GM10248 (cell line): ENCODE measurements at regions not wholly inside any gene's neighbourhood (a gene's known extent, or its start where the extent isn't known, plus 50 kb on each side); places are given as distances from the start of the nearest gene placed in this dataset.

ENCODE experiments used
- CTCF ChIA-PET: fragments of 300-600 bp; sonication (Branson Sonifier 250); formaldehyde crosslinking; extraction: SDS; loops from one replicate; lab custom pipeline; 2021; ENCODE audit warnings: antibody characterized with exemption; lab: Yijun Ruan, JAX
- POLR2A ChIA-PET: fragments of 350-650 bp; sonication (Branson Sonifier 250); formaldehyde crosslinking; extraction: SDS; loops from one replicate; lab custom pipeline; 2020; ENCODE audit warnings: antibody characterized with exemption; lab: Yijun Ruan, JAX
- DNase-seq: peaks from one replicate; pipeline ENCODE4 v3.0.0; 2012; ENCODE audit errors: extremely low spot score
- TF ChIP-seq, protein P1 (sequence below): IDR thresholded peaks from 2 replicates; pipeline ENCODE4 v1.5.1; 2012; ENCODE audit warnings: mild to moderate bottlenecking, low read depth; ENCODE audit errors: extremely low read depth, missing control alignments, control extremely low read depth

DNA sequence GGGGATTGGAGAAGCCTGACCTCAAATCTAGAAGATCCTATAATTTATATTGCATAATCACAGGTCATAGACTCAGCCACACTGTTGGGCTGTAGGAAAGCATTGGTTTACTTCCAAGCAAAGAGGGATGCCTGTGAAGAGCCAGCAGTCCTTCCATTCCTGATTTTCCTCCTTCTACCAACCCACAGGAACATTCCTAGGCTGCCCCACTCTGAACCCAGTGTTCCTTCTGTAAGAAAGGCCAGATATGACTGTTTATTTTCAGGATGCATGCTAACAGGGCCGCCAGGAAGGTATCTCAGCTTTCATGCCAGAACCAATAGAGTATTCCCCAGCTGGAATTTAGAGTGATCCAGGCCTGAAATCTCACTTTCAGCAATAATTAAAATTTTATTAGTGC lies 197.1 kb downstream of the ETS1 start:
- POLR2A ChIA-PET, result no interaction called here
- TF ChIP-seq, protein P1, sequence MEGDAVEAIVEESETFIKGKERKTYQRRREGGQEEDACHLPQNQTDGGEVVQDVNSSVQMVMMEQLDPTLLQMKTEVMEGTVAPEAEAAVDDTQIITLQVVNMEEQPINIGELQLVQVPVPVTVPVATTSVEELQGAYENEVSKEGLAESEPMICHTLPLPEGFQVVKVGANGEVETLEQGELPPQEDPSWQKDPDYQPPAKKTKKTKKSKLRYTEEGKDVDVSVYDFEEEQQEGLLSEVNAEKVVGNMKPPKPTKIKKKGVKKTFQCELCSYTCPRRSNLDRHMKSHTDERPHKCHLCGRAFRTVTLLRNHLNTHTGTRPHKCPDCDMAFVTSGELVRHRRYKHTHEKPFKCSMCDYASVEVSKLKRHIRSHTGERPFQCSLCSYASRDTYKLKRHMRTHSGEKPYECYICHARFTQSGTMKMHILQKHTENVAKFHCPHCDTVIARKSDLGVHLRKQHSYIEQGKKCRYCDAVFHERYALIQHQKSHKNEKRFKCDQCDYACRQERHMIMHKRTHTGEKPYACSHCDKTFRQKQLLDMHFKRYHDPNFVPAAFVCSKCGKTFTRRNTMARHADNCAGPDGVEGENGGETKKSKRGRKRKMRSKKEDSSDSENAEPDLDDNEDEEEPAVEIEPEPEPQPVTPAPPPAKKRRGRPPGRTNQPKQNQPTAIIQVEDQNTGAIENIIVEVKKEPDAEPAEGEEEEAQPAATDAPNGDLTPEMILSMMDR, result no peak
- no peak for DNase-seq
- CTCF ChIA-PET, result interaction anchor here (1.4 kb wide), 1 partner anchor 10 kb away, joined by 3 read pairs; no protein-coding TSS in a partner anchor

DNA sequence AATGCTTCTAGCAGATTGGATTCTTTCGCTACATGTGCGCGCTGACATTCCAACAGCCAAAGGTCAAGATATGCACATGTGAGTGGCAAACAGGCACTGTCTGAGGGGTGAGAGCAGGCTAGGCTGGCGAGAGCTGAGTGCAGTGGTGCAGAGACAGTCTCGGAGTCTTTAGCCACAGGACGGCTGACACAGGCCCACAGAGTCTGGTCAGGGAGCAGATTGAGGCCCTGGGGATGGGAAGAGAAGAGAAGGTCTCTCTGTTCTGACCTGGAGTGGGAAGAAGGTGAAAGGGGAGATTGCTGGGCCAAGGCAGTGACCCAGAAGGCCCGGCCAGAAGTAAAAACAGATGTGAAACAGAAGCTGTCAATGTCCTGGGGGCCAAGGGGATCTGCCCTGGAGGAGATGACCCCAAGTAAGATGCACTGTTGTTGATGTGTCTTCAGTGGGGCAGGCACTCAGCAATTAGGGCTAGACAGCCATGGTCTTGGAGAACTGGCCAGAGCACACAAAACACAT lies 197.8 kb downstream of the ETS1 start:
- no peak for DNase-seq
- POLR2A ChIA-PET, result no interaction called here
- CTCF ChIA-PET, result interaction anchor here (1.4 kb wide), 1 partner anchor 11 kb away, joined by 3 read pairs; no protein-coding TSS in a partner anchor
- TF ChIP-seq, protein P1, result no peak

DNA sequence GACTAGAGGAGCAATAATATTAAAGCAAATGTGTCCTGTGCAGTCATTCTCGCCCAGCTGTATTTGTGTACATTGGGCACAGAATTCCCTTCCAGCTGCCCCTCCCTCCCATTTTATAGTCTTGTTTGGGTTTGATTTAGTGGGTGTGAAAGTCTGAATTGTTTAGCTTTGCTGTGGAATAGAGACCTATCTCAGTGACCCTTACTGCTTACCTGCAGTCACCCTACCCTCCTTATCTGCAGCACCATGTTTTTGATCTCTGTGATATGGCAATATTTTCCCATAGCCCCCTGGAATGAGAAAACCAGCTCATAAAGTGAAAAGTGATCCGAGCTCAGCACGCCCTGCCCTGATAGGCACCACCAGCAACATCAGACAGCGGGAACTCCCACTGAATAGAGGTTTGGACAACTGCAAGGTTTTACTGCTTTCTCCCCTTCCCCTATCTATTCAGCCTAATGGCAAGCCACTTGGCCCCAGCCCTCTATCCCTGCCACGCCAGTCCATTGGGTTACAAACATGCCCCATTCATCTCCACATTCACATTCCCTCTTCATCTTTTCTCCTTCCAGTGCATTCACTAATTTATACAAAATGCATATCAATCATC lies 199.0 kb downstream of the ETS1 start:
- ChIA-PET POLR2A (no interaction called here), CTCF (interaction anchor here (1.4 kb wide), 2 partner anchors 11 to 98 kb away, joined by 3 to 4 read pairs; no protein-coding TSS in a partner anchor)

DNA sequence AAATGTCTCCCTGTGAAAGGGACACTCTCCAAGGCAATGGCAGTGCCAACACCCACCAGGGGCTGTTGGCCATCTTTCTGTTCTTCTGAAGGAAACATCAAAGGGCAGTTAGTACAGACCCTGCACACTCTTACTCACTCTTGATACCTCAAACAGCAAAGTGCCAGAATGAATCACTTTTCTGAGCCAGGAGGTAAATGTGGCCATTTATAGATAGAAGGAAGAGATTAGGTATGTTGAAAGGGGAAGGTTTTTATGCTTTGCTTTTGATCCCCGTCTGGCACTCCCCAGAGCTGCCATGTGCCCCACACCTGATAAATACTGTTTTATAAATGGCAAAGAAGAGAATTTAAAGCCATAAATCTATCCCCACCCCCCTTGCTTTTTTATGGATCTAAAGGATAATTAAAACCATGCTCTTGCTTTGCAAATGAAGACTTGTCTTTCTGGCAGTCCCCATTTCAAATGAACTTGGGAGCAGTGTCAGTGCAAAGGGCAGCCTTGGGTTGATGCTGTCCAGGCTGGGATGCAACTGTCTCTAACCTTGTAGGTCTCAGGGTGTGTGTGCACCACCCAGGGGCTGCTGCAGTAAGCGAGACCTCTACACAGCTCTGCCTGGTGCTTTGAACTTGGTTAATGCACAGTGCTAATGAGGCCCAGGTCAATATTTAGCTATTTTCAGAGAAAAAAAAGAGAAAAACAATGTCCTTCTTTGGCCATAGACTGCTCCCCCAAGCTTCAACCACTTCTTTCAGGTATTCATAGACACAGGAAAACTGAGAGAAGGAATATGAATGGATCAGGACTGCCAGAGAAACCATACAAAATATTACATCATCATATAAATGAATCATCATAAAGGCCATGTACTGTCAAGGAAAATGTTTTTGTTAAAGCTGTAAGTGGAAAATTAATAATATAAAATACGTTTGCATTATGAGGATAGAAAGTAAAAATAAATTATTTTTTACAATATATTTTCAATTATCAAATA lies 207.5 kb downstream of the ETS1 start:
- ChIA-PET CTCF (interaction anchor here (1.1 to 1.2 kb wide), 2 partner anchors 15 to 42 kb away, joined by 3 read pairs; no protein-coding TSS in a partner anchor), POLR2A (no interaction called here)
- no peak for DNase-seq
- TF ChIP-seq, protein P1, result no peak

More for the DNA sequence above, 199.0 kb downstream of the ETS1 start:
- TF ChIP-seq, protein P1, result no peak
- DNase-seq, result no peak

DNA sequence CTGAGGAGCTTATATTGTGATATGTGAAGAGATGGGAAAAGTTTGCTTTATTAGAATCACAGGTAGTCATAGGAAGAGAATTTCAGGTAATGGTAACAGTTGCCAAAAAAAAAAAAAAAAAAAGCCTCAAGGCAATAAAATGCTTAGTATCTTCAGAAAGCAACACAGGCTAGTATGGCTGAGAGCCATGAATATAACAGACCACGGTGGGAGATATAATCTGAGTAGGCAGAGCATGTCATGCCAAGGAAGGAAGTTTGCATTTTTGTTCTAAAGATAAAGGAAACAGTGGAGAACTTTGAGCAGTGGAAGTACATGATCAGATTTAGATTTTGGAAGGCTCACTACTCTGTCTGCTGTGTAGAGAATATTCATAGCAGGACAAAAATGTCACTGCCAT lies 211.4 kb downstream of the ETS1 start:
- POLR2A ChIA-PET, result no interaction called here
- TF ChIP-seq, protein P1, result no peak
- DNase-seq, result no peak
- CTCF ChIA-PET, result interaction anchor here (2.2 kb wide), 1 partner anchor 16 kb away, joined by 10 read pairs; no protein-coding TSS in a partner anchor

DNA sequence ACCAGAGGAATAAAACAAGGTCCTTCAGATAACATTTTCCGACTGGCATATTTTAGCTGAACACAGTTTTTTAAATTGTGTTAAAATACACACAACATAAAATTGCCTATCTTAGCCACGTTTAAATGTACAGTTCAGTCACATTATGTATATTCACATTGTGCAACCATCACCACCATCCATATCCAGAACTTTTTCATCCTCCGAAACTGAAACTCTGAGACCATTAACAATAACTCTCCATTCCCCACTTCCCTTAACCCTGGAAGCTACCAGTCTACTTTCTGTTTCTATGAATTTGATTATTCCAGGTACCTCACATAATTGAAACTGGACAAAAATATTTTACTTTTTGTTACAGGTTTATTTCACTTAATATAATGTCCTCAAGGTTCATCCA lies 213.3 kb downstream of the ETS1 start:
- DNase-seq, result no peak
- ChIA-PET CTCF (no interaction called here), POLR2A (no interaction called here)
- TF ChIP-seq, protein P1, result no peak
